ENCODE measurements at regions not wholly inside any gene's neighbourhood (a gene's known extent, or its start where the extent isn't known, plus 50 kb on each side); places are given as distances from the start of the nearest gene placed in this dataset.
"Not testable (repeated sequence)": the region's sequence is repeated elsewhere in the genome, so short reads cannot be mapped to it uniquely, and the experiment has no call there.

DNA sequence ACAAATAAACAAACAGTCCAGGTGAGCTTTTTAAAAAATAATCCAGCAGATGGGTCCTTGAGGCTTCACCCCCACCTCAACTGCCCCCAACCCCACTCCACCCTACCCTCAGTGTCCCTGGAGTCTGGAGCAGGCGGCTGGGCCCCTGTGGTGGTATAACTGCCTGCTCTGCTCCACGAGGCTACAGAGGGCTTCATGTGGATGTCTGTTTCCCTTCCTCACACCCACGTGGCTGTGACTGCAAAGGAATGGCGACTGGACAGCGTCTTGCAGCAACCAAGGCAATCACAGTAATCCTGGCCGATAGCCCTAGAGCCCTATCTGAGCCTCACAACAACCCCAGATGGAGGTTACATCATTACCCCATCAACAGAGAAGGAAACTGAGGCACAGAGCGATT, 76.5 kb downstream of the SLC2A10 start:
- no peaks in the 10 kb centered on the region for H3K4me1 Mint-ChIP-seq
- DNase-seq, result no peak
- H3K36me3 Mint-ChIP-seq, result no peaks in the 10 kb centered on the region
- H3K9me3 Mint-ChIP-seq, result no peaks in the 10 kb centered on the region
- no peak overlapping the region for H3K27ac Mint-ChIP-seq
- H3K4me3 Mint-ChIP-seq, result no peak overlapping the region
- POLR2A ChIA-PET, result no interaction called here
- no peak for ATAC-seq (ENCODE audit: low read depth)
- H3K27me3 Mint-ChIP-seq, result peaks cover 4% of the 10 kb centered on the region

DNA sequence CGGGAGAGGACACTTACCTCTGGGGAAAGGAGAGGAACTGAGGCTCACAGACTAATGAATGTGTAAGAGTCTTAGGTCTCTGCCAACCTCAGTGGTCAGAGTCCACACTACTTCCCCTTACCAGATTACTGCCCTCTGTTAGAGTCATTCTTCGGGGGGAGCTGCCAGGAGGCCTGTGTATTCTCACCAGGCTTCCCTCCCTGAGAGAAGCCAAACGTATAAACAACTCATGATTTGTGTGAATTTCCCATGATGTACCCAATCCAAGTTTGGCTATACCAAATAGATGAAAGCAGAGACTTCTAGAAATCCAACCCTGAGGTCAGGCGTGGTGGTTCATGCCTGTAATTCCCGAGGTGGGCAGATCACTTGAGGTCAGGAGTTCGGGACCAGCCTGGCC, 77.1 kb downstream of the SLC2A10 start:
- DNase-seq, result no peak
- peaks cover 4% of the 10 kb centered on the region for H3K27me3 Mint-ChIP-seq
- POLR2A ChIA-PET, result no interaction called here
- no peaks in the 10 kb centered on the region for H3K4me1 Mint-ChIP-seq
- no peak overlapping the region for H3K4me3 Mint-ChIP-seq
- no peaks in the 10 kb centered on the region for H3K36me3 Mint-ChIP-seq
- no peaks in the 10 kb centered on the region for H3K9me3 Mint-ChIP-seq
- ATAC-seq (ENCODE audit: low read depth), result no peak
- H3K27ac Mint-ChIP-seq, result no peak overlapping the region

DNA sequence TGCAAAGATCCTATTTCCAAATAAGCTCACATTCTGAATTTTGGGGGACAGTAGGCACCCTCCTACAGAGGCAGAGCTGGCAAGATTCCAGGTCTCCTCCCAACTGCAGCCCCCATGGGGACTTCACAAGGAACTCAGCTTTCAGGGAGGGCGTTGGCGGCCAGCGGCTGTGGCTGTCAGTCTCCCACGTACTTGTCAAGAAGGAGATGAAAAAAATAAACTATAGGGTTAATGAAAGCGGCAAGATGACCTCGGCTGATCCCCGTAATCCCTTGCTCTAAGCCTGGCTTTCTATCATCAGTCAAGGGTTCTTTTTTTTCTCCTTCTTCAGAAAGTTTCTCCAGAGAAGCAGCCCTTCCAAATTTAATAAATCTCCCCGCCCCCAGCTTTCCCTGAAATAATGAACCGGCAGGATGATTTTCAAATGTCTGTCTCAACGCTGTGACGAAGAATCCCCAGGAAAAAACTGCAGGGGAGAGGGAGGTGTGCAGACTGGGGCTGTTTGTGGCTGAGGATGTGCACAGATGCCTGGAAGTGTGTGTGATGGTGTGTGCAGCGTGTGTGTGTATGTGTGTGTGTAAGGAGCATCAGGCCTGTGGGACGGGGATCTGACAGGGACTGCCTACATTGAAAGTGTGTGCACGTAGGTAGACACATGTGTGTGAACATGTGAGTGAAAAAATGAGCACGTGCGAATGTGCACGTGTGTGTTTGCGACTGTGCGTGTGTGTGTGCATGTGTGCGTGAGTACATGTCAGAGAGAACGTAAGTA, 78.7 kb downstream of the SLC2A10 start:
- peaks cover 6% of the 10 kb centered on the region for H3K27me3 Mint-ChIP-seq
- no peaks in the 10 kb centered on the region for H3K4me1 Mint-ChIP-seq
- no peak for ATAC-seq (ENCODE audit: low read depth)
- H3K27ac Mint-ChIP-seq, result no peak overlapping the region
- no peak for DNase-seq
- H3K9me3 Mint-ChIP-seq, result no peaks in the 10 kb centered on the region
- POLR2A ChIA-PET, result no interaction called here
- no peak overlapping the region for H3K4me3 Mint-ChIP-seq
- no peaks in the 10 kb centered on the region for H3K36me3 Mint-ChIP-seq

DNA sequence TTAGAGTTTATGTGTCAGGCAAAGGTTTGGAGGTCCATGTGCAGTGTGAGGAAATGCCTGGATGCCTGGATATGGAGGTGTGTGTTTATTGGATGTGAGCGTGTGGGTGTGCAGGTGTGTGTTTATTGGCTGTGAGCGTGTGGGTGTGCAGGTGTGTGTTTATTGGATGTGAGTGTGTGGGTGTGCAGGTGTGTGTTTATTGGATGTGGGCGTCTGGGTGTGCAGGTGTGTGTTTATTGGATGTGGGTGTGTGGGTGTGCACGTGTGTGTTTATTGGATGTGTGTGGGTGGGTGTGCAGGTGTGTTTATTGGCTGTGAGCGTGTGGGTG, 79.3 kb downstream of the SLC2A10 start:
- H3K9me3 Mint-ChIP-seq; POLR2A ChIA-PET; H3K4me1 Mint-ChIP-seq; DNase-seq; H3K27ac Mint-ChIP-seq; H3K4me3 Mint-ChIP-seq; ATAC-seq (ENCODE audit: low read depth); H3K27me3 Mint-ChIP-seq; H3K36me3 Mint-ChIP-seq: not testable (repeated sequence)

DNA sequence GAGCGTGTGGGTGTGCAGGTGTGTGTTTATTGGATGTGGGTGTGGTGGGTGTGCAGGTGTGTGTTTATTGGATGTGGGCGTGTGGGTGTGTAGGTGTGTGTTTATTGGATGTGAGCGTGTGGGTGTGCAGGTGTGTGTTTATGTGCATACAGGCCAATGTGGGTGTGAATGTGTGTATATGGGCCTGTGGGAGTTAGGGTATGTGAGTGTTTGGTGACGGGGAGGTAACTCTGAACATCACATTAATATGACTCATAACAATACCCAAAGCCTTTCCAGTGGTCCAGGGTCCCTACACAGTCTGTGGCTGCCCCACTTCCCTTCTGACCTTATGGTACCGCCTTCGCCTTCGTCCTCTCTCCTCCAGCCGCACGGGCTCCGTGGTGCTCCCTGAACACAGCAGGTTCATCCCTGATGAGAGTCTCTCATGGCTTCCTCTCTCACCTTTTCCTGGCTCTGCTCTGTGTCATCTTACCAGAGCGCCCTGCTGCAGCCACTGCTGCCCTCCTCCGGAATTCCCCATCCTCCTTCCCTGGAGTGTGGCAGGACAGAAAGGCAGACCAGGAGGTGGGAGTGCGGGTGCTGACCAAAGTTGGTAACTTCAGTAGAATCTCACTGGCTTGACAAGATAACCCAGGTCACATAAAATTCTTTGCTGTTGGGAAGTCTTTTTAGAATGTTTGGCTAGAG, 80.0 kb downstream of the SLC2A10 start:
- peaks cover 6% of the 10 kb centered on the region for H3K27me3 Mint-ChIP-seq
- DNase-seq, result no peak

DNA sequence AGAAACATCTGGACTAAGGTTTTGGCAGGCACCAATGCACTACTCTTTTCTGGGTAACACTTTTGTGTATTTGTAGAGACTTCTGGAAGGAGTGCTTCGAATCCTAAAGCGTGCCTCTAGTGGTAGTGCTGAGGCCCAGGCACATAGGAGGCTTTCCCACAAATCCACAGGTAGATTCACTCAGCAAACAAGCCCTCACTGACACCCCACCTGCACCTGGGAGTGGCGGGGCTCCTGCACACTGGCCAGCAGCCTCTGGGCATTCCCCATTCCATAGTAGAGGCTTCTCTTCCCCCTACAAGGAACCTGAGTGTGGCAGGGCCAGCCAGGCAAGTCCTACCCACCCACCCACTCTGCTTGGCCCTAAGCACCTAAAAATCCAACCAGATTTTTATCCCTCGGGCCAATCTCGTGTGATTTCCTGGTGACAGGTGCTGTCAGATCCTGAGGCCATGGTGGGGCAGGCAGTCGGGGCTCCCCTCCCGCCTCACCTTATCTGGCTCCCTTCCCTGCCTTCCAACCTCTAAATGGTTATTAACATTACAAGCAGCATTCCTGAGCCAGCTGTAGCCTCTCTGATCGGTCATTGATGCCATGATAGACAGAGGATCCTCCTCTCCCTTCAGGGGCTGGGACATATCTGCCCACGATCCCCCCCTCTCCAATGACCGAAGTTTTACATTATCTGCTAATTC, 82.4 kb downstream of the SLC2A10 start:
- no peak for DNase-seq
- peaks cover 6% of the 10 kb centered on the region for H3K27me3 Mint-ChIP-seq
- H3K36me3 Mint-ChIP-seq, result no peaks in the 10 kb centered on the region
- no peak for ATAC-seq (ENCODE audit: low read depth)
- H3K4me3 Mint-ChIP-seq, result no peak overlapping the region
- no peak overlapping the region for H3K27ac Mint-ChIP-seq
- POLR2A ChIA-PET, result no interaction called here
- H3K4me1 Mint-ChIP-seq, result no peaks in the 10 kb centered on the region
- no peaks in the 10 kb centered on the region for H3K9me3 Mint-ChIP-seq

More for the DNA sequence above, 80.0 kb downstream of the SLC2A10 start:
- no peak for ATAC-seq (ENCODE audit: low read depth)
- POLR2A ChIA-PET, result no interaction called here
- Mint-ChIP-seq H3K36me3 (no peaks in the 10 kb centered on the region), H3K4me3 (no peak overlapping the region), H3K9me3 (no peaks in the 10 kb centered on the region), H3K27ac (no peak overlapping the region), H3K4me1 (no peaks in the 10 kb centered on the region)

DNA sequence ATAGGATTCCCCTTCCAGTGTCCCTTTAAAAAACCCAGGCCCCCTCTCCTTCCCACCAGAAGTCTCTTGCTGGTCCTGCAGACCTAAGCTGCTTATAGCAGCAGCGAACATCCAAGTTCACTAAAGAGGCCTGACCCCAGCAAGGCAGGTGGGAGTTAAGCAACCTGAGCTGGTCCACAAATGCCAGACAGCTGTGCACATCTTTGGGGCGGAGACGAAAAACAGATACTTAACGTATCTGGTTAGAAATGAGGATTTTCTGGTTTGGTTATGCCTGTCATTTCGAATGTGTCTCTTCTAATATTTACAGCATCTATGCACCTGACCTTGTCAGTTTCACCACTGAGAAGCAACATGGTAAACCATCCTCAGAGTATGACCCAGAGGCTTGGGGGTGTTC, 87.8 kb downstream of the SLC2A10 start:
- ATAC-seq (ENCODE audit: low read depth) (no peak), DNase-seq (no peak)
- Mint-ChIP-seq H3K4me3 (no peak overlapping the region), H3K9me3 (no peaks in the 10 kb centered on the region), H3K4me1 (no peaks in the 10 kb centered on the region), H3K27me3 (peaks cover 2% of the 10 kb centered on the region), H3K36me3 (no peaks in the 10 kb centered on the region), H3K27ac (no peak overlapping the region)
- POLR2A ChIA-PET, result no interaction called here

DNA sequence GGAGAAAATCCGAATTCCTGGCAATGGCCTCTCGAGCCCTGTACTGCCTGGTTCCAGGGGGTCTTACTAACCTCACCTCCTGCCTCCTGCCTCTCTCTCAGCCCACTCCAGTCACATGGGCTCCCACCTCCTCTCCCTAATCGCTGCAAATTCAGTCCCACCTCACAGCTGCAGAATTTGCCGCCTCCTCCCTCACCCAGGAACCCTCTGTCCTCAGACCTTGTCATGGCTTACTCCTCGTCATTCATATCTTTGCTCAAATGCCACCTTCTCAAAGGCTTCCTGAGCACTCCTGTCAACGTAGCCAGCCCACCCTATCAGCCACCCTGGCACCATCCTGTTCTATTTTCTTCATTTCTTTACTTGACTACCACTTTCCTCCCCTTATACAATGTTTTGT, 89.0 kb downstream of the SLC2A10 start:
- Mint-ChIP-seq H3K27me3 (peaks cover 6% of the 10 kb centered on the region), H3K4me3 (no peak overlapping the region), H3K36me3 (no peaks in the 10 kb centered on the region), H3K4me1 (no peaks in the 10 kb centered on the region), H3K27ac (no peak overlapping the region), H3K9me3 (no peaks in the 10 kb centered on the region)
- ATAC-seq (ENCODE audit: low read depth), result no peak
- POLR2A ChIA-PET, result no interaction called here
- no peak for DNase-seq

DNA sequence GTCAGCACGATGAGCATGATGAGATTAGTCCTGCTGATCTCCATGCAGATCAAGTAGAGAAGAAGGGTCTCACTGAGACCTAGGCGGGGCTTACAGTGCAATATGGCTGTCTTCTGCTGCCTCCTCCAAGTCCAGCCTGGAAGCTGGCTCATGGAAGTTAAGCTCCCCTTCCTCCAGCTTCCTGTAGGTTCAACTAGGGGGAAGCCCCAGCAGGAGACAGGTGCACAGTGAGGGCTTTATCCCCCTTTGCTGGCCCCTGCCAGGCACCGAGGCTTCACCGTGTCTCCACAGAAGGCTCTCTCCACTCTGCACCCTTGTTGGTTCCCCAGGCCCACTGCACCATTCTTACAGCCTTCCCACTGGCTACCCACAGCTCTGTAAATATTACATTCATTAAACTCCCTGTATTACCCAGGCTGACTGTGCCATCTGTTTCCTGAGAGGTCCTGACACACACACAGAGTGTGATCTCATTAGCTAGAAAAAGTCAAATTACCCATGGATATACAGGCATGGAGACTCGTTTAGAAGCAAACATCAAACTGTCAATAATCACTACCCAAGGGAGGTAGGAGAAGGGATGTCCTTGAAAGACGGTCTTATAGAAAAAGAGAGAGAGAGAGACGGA, 90.4 kb downstream of the SLC2A10 start:
- no peaks in the 10 kb centered on the region for H3K4me1 Mint-ChIP-seq
- H3K27me3 Mint-ChIP-seq, result peaks cover 20% of the 10 kb centered on the region
- no peaks in the 10 kb centered on the region for H3K9me3 Mint-ChIP-seq
- DNase-seq (no peak), ATAC-seq (ENCODE audit: low read depth) (no peak)
- no peak overlapping the region for H3K27ac Mint-ChIP-seq
- H3K36me3 Mint-ChIP-seq, result no peaks in the 10 kb centered on the region
- H3K4me3 Mint-ChIP-seq, result no peak overlapping the region
- POLR2A ChIA-PET, result no interaction called here

DNA sequence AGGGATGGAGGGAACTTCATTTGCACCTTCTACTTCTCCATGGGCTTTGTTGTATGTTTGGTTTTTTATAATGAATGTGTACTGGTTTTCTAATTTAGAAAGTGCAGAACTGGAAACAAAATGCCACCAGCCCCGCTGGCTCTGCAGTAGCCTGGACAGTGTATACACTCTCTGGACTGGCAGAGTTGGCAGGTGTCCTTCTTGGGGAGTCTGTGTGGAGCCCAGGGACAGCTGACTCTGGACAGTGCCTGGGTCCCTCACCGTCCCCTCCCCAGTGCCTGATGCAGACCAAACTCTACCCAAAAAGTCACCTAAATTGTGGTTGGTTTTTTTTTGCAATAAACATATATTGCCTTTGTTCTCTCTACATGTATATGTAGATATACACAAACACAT, 91.0 kb downstream of the SLC2A10 start:
- peaks cover 20% of the 10 kb centered on the region for H3K27me3 Mint-ChIP-seq
- H3K27ac Mint-ChIP-seq, result no peak overlapping the region
- H3K4me3 Mint-ChIP-seq, result no peak overlapping the region
- POLR2A ChIA-PET, result no interaction called here
- ATAC-seq (ENCODE audit: low read depth) (no peak), DNase-seq (no peak)
- H3K9me3 Mint-ChIP-seq, result no peaks in the 10 kb centered on the region
- no peaks in the 10 kb centered on the region for H3K36me3 Mint-ChIP-seq
- H3K4me1 Mint-ChIP-seq, result no peaks in the 10 kb centered on the region

DNA sequence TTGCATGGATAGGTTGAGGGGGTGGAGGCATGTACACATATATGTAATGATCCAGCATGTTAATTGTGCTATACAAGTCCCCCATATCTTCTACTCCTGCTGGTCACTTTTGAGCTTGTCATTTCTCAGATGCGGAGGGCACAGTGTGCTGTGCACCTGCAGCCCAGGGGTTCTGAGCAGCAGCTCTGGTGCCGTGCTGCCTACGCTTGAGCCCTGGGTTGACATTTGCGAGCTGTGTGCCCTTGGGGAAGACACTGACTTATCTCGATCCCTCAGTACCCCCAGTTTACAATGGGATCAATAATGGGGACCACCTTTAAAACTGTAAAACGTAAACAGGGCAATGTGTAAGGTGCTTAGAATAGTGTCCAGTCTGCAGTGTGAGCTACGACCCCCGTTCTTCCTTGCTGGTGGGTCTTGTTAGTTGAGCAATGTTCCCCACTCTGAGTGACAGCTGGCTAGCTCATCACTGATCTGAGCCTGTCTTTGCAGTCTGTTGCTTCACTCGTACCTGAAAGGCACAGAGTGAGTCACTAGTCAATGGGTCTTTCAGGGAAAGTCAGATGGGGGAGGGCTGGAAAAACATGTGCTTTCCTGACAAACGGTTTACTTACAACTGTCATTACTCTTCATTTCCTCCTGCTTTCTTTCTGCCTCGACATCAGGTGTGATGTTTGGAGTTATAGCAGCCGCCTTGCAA, 91.7 kb downstream of the SLC2A10 start:
- no peaks in the 10 kb centered on the region for H3K9me3 Mint-ChIP-seq
- H3K4me1 Mint-ChIP-seq, result no peaks in the 10 kb centered on the region
- ATAC-seq (ENCODE audit: low read depth) (no peak), DNase-seq (no peak)
- POLR2A ChIA-PET, result no interaction called here
- H3K4me3 Mint-ChIP-seq, result no peak overlapping the region
- peaks cover 20% of the 10 kb centered on the region for H3K27me3 Mint-ChIP-seq
- H3K36me3 Mint-ChIP-seq, result no peaks in the 10 kb centered on the region
- H3K27ac Mint-ChIP-seq, result no peak overlapping the region

DNA sequence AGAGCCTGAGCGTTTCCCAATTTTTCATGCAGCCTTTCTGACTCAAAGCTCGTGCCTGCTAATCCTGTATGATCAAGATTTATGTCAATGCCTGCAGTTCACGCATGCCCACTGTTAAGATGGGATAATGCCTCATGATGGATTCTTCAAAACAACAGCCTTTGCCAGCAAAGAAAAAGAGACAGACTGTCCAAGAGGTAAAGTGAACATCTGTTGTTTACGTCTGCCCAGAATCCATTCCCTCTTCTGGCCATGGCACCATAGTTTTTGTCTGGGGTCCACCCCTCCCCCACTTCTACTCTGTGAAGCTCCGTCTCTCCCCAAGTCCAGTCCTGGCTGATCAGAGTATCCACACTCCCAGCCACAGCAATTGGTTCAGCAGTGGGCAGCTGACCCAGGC, 91.9 kb upstream of the EYA2 start:
- H3K27ac Mint-ChIP-seq, result no peak overlapping the region
- peaks cover 20% of the 10 kb centered on the region for H3K27me3 Mint-ChIP-seq
- no peaks in the 10 kb centered on the region for H3K36me3 Mint-ChIP-seq
- ATAC-seq (ENCODE audit: low read depth) (no peak), DNase-seq (no peak)
- H3K9me3 Mint-ChIP-seq, result no peaks in the 10 kb centered on the region
- POLR2A ChIA-PET, result no interaction called here
- H3K4me1 Mint-ChIP-seq, result no peaks in the 10 kb centered on the region
- no peak overlapping the region for H3K4me3 Mint-ChIP-seq

DNA sequence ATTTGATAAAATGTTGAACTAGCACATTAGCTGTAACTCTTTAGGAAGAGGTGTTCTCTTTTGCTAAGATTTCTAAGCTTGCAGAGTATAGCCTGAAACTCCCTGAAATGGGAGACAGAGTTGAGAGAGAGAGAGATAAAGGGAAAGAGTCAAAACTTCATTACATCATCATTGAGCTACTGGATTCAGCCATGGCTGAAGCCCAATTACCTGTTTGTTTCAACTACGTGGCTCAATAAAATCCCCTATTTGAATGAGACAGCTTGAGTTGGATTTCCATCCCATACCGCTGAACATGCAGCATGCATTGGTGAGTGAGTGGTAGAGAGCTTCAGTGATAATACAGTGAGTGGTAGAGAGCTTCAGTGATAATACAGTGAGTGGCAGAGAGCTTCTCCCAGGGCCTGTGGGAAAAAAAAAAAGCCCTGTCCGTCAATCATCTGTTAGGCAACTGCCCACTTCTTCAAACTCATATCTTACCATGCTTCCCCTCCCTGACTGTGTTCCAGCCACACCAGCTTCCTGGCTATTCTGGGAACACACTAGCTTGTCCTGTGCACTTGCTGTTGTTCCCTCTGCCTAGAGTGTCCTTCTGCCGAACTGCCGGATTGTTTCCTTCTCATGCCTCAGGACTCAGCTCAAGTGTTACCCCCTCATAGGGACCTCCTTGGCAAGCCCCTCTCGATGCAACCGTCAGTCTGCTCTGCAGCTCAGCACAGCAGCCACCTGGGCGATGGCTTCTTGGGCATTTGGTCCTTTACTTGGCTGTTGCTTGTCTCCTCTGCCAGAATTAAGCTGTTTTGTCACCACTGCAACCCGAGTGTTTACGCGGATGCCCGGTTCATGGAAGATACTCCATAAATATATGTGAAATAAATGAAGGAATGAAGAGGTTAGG, 91.3 kb upstream of the EYA2 start:
- ATAC-seq (ENCODE audit: low read depth), result no peak
- Mint-ChIP-seq H3K4me3 (no peak overlapping the region), H3K27ac (no peak overlapping the region), H3K27me3 (peaks cover 20% of the 10 kb centered on the region), H3K36me3 (no peaks in the 10 kb centered on the region), H3K4me1 (no peaks in the 10 kb centered on the region), H3K9me3 (no peaks in the 10 kb centered on the region)
- DNase-seq, result no peak
- POLR2A ChIA-PET, result no interaction called here

Data from activated naive CD8-positive, alpha-beta T cell treated with anti-CD3 and anti-CD28 coated beads, Interleukin-2, amount 10 ng/mL, durations not matched to agents 7 days and 5 days (primary cell).